Activated CD8-positive, alpha-beta memory T cell treated with anti-CD3 and anti-CD28 coated beads, Interleukin-2, amount 50 U/mL, for 1 hour (primary cell): ENCODE measurements at regions not wholly inside any gene's neighbourhood (a gene's known extent, or its start where the extent isn't known, plus 50 kb on each side); places are given as distances from the start of the nearest gene placed in this dataset.

Experiments
- DNase-seq: peaks from one replicate; pipeline ENCODE4 v3.0.0-alpha.2; 2020; ENCODE audit errors: extremely low read depth

- DNase-seq, result no peak
These were observed 167.8 kb downstream of the RAB28 start for GRCh38 chr4:13316354-13316753.

- DNase-seq, result no peak
These were observed 170.3 kb downstream of the RAB28 start for GRCh38 chr4:13313856-13314255.

- DNase-seq, result no peak
These were observed 171.9 kb downstream of the RAB28 start for GRCh38 chr4:13312264-13312663.

GRCh38 chr4:13309751-13310150, 174.4 kb downstream of the RAB28 start:
- no peak for DNase-seq

GRCh38 chr4:13306356-13306755, 177.8 kb downstream of the RAB28 start:
- no peak for DNase-seq

GRCh38 chr4:13302876-13303275, 181.3 kb downstream of the RAB28 start:
- no peak for DNase-seq

- no peak for DNase-seq
These were observed 184.8 kb downstream of the RAB28 start for GRCh38 chr4:13299343-13299742.

GRCh38 chr4:13298655-13299054, 185.5 kb downstream of the RAB28 start:
- no peak for DNase-seq

GRCh38 chr4:13296986-13297385, 187.2 kb downstream of the RAB28 start:
- DNase-seq, result no peak

- DNase-seq, result no peak
These were observed 189.1 kb downstream of the RAB28 start for GRCh38 chr4:13294961-13295605.

GRCh38 chr4:13292372-13292771, 191.8 kb downstream of the RAB28 start:
- no peak for DNase-seq

- DNase-seq, result no peak
These were observed 194.7 kb downstream of the RAB28 start for GRCh38 chr4:13289391-13289790.

- DNase-seq, result no peak
These were observed 198.8 kb downstream of the RAB28 start for GRCh38 chr4:13285336-13285735.

- DNase-seq, result no peak
These were observed 199.2 kb downstream of the RAB28 start for GRCh38 chr4:13284932-13285331.

GRCh38 chr4:13276357-13276756, 207.8 kb downstream of the RAB28 start:
- DNase-seq, result no peak

GRCh38 chr4:13268703-13269102, 215.4 kb downstream of the RAB28 start:
- no peak for DNase-seq

GRCh38 chr4:13268165-13268564, 216.0 kb downstream of the RAB28 start:
- DNase-seq, result no peak

GRCh38 chr4:13267091-13267490, 217.0 kb downstream of the RAB28 start:
- DNase-seq, result no peak

GRCh38 chr4:13266687-13267086, 217.5 kb downstream of the RAB28 start:
- no peak for DNase-seq

GRCh38 chr4:13263967-13264525, 220.1 kb downstream of the RAB28 start:
- DNase-seq, result no peak

- no peak for DNase-seq
These were observed 221.3 kb downstream of the RAB28 start for GRCh38 chr4:13262816-13263215.

GRCh38 chr4:13261486-13262257, 222.5 kb downstream of the RAB28 start:
- DNase-seq, result no peak

- DNase-seq, result no peak
These were observed 223.6 kb downstream of the RAB28 start for GRCh38 chr4:13260513-13260912.
